ENCODE measurements at regions not wholly inside any gene's neighbourhood (a gene's known extent, or its start where the extent isn't known, plus 50 kb on each side); places are given as distances from the start of the nearest gene placed in this dataset.
"Not testable (repeated sequence)": the region's sequence is repeated elsewhere in the genome, so short reads cannot be mapped to it uniquely, and the experiment has no call there.

DNA sequence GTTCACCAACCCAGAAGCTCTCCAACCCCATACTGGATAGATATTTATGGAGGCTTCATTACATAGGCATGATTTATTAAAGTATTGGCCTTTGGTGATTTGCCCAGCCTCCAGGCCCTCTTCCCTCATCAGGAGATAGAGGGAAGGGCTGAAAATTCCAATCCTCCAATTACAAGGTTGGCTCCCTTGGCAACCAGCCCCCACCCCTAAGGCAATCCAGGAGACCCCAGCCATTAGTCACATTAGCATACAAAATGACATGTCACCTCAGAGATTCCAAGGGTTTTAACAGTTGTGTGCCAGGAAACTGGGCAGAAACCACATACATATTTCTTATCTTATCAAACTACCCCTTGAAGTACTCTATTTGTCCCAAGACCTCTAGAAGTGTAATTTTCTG, 210.0 kb downstream of the HINT1 start:
- no peak for DNase-seq (ENCODE audit: low read depth)

DNA sequence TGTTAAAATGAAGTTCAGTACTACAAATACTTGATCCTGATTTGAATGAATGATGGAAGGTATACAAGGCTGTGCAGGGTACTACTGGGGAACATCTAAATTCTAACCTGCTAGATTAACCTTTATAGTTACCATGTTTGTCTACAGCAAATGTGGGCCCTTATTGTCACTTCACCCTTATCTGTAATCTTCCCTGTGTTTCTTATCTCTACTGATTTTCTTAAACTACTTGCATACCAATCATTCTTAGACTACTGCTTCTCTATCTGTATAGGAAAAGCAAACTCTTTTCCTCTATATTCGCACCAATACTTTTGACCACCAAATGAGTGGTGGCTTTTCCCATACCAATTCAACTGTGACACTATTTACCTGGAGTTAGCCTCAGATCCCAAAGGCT, 210.7 kb downstream of the HINT1 start:
- no peak for DNase-seq (ENCODE audit: low read depth)

DNA sequence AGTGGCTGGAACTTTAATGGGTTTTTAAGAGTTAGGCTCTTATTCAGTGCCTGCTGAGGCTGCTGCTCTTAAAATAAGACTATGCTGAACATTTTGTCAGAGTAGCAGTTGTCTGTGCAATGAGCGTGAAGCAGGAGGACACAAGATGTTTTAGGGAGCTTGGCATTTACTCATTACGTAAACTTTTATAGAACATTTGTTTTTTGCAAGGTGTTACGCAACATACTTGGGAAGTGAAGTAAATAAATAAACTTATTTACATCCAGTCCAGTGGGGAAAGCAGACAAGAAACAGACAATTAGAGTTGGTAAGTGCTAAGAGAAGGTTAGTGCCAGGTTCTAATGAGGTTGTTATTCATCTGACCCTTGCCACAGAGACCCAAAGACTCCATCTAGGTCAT, 226.0 kb downstream of the HINT1 start:
- DNase-seq (ENCODE audit: low read depth), result no peak

- no peak for DNase-seq (ENCODE audit: low read depth)
Measured at GRCh38 chr5:130937046-130937445, 228.0 kb downstream of the HINT1 start.

GRCh38 chr5:130923543-130924124, 241.4 kb downstream of the HINT1 start:
- no peak for DNase-seq (ENCODE audit: low read depth)

- DNase-seq (ENCODE audit: low read depth), result no peak
Measured at GRCh38 chr5:130912088-130912487, 253.0 kb downstream of the HINT1 start.

DNA sequence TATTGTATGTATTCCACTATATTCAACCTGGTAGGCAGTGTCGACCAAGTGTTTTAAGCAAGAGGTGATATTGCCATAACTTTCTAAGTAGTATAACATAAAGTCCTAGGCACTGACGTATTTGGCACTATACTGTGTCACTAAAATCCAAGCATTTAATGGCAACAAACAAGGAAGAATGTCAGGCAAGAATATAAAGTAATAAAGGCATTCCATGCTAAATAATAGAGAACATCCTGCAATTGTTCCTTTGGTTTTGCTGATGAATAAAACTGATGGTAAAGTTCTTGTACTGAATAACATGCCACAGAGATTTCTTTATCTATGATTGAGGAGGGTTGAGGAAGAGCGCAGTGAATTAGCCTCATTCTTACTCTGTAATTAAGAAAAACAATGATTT, 256.9 kb downstream of the HINT1 start:
- no peak for DNase-seq (ENCODE audit: low read depth)

DNA sequence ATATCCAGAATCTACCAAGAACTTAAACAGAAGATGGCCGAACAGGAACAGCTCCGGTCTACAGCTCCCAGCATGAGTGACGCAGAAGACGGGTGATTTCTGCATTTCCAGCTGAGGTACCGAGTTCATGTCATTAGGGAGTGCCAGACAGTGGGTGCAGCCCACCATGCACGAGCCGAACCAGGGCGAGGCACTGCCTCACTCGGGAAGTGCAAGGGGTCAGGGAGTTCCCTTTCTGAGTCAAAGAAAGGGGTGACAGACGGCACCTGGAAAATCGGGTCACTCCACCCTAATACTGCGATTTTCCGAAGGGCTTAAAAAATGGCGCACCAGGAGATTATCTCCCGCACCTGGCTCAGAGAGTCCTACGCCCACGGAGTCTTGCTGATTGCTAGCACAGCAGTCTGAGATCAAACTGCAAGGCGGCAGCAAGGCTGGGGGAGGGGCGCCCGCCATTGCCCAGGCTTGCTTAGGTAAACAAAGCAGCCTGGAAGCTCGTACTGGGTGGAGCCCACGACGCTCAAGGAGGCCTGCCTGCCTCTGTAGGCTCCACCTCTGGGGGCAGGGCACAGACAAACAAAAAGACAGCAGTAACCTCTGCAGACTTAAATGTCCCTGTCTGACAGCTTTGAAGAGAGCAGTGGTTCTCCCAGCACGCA, 267.4 kb downstream of the HINT1 start:
- not testable (repeated sequence) for DNase-seq (ENCODE audit: low read depth)

GRCh38 chr5:130897181-130897536, 267.9 kb downstream of the HINT1 start:
- not testable (repeated sequence) for DNase-seq (ENCODE audit: low read depth)

DNA sequence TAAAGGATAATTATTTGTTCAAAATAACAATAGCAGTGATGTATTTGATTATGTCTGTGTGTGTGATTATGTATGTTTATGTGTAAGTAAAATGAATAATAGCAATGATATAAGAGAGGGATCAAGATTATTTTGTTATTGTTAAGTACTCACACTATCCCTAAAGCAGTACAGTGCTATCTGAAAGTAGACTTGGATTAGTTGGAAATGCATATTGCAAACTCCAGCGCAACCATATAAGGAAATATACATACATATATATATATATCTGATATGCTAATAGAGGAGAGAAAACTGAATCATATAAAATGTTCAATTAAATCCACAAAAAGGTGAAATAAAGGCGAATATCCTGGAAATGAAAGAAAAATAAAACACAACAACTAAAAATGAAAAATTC, 268.4 kb downstream of the HINT1 start:
- DNase-seq (ENCODE audit: low read depth), result no peak

GRCh38 chr5:130893006-130893405, 272.1 kb downstream of the HINT1 start:
- no peak for DNase-seq (ENCODE audit: low read depth)

GRCh38 chr5:130890610-130891009, 274.4 kb downstream of the HINT1 start:
- no peak for DNase-seq (ENCODE audit: low read depth)

DNA sequence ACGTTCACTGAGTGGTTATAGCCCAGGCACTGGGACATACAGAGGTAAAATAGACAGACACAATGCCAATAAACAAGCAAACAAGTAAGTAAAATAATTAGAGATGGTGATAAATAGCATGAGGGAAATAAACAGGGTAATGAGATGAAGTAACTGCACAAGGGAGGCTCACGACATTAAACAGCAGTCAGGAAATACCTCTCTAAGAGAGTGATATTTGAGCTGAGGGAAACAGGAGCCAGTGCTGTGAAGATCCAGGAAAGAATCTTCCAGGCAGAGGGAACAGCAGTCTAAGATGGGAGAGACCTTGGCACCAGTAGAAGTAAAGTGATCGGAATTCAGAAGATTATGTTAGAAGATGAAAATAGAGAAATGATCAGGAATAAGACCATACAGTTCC, 279.4 kb downstream of the HINT1 start:
- DNase-seq (ENCODE audit: low read depth), result no peak

DNA sequence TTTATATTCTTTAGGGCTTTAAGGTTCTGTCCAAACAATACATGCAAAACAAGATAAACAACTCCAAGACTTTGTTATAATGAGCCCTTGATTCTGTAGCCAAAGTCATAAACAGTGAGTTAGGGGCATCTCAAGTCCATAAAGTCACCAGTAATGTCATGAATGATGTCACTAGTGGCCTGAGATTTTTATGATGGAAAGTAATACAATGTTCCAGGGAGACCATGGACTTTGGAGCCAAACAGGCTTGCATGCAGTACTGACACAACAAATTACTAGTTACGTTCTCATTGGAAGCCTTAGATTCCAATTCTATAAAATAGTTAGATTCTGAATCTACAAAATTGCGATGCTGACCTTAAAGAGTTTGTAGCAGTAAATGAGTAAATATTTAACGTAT, 280.0 kb downstream of the HINT1 start:
- DNase-seq (ENCODE audit: low read depth), result no peak

GRCh38 chr5:130884023-130884422, 281.0 kb downstream of the HINT1 start:
- no peak for DNase-seq (ENCODE audit: low read depth)

DNA sequence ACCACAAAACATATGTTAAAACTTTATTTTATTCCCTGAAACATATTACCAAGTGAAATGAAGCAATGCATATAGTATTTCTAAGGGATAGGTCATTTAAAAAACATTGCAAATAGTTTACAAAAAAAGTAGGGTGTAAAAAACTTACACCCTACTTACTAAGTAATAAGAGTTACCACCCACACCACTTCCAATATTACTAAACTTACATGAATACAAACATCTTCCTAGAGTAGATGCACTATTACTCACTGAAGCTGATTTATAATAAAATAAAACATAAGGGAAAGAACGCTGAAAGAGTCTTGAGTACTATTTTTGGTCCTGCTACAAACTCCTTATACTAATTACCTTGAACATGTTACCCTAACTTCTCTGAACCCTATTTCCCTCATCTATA, 289.4 kb downstream of the HINT1 start:
- DNase-seq (ENCODE audit: low read depth), result no peak

- no peak for DNase-seq (ENCODE audit: low read depth)
Measured at GRCh38 chr5:130874861-130875417, 290.1 kb downstream of the HINT1 start.

DNA sequence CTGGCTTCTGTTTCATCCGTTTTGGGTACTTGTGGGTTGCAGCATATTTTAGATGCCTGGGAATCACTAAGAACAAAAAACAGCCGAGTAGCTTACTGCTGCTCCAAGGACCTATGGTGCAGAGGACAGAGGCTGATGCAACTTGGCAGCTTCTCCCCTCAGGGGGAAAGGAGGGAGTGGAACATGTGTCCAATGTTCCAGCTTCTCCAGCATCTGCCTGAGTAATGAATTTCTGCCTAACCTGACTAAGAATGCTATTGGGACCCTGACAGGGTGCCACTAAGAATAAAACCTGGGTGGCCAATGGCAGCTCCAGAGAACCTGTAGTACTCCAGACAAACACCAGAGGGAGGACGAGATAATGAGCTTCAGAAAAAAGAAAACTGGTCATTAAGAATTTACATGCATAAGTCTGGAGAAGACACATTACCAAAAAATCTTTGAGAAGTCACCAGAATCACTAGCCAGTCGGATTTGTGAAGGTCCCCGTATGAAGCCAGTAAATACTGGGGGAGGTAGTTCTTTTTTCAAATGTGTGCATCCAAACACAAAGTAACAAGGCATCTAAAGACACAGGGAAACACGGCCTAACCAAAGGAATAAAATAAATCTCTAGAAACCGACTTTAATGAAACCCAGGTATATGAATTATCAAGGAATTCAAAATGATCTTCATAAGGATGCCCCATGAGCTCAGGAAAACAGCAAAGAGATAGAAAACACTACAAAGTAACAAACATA, 293.5 kb downstream of the HINT1 start:
- no peak for DNase-seq (ENCODE audit: low read depth)

DNA sequence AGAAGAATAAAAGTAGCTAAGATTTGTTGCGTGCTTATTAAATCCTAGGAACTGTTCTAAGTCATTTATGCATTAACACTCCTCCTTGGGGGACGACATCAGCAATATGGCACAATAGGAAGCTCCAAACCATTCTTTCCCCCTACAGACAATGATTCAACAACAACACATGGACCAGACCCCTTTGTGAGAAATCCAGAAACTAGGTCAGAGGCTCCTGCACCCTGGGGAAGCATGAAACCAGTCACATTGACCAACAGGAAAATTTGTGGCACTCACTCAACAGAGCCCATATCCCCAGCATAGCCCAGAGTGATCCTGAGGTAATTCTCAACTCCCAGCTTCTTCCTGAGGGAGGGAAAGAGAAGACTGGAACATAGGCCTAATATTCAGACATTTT, 294.4 kb downstream of the HINT1 start:
- DNase-seq (ENCODE audit: low read depth), result no peak

DNA sequence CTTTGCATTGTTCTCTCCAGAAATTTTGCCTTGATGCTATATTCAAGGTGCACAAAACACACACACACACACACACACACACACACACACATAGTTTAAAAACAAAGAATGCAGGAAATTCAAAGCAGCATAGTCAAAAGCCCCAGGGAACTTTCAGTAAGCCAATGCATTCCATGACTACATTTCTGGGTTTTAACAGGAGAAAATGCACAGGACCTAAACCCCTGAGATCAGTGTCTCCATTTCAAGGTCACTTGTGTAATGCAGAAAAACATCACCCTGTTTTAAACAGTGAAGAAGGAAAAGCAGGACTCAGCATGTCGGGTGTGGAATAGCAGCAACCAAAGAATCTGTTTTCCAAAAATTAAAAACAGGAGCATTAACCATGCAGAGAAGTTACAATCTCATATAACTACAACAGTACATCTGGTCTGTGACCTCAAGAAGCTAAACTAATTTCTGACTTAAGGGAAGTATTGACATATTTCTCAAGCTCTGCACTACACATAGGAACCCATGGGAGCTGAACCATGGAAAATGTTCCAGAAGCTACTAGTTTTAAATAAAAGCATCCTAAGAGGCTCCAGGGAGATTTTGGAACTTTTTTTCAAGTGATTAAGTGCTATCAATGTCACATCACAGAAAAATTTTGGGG, 296.7 kb downstream of the HINT1 start:
- DNase-seq (ENCODE audit: low read depth), result no peak

DNA sequence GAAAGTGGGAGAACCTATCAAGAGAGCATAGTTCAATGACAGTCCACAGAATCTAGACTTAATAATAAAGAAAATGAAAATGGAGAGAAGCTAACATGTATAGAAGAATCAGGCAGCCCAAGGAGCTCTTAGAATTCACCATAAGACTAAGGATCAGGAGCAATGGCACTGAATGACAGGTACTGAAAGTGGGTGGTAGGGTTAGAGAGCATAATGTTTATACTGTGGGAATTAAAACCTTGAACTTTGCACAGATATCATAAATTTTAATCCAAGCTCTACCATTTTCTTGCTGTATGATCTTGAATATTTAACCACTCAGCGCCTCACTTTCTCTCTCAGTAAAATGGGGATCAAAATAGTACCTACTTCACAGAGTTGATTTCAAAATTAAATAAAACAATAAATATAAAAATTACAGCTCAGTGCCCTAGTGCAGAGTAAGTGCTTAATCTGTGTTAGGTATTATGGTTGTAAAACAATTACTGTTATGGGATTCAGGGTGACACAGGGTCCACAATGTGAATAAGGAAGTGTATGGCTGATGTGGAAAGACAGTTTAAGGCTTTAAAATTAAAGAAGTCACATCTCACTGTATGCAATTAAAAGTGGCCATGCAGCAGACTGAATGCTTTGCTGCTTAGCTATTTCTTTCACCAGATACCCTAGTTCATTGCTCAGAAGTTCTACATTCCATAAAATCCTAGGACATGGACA, 319.8 kb downstream of the HINT1 start:
- DNase-seq (ENCODE audit: low read depth), result no peak
